ENCODE measurements at regions not wholly inside any gene's neighbourhood (a gene's known extent, or its start where the extent isn't known, plus 50 kb on each side); places are given as distances from the start of the nearest gene placed in this dataset.

GRCh38 chr13:65856431-65856830 is 1373.7 kb downstream of the PCDH9 start:
- TF ChIP-seq CTCF (IDR thresholded peaks at IDR 0.05) (no peak), POLR2A (IDR thresholded peaks at IDR 0.05) (no peak)
